HG03460 (cell line): ENCODE measurements at regions not wholly inside any gene's neighbourhood (a gene's known extent, or its start where the extent isn't known, plus 50 kb on each side); places are given as distances from the start of the nearest gene placed in this dataset.
"Not testable (repeated sequence)": the region's sequence is repeated elsewhere in the genome, so short reads cannot be mapped to it uniquely, and the experiment has no call there.

Experiments
- ATAC-seq: cut with Tn5 transposase; IDR thresholded peaks from one replicate; pipeline ENCODE4 v1.9.1; 2021; ENCODE audit not compliant: unreplicated experiment

- ATAC-seq: no peak
Observed at GRCh38 chr13:54261856-54262255, 1233.2 kb downstream of the OLFM4 start.

GRCh38 chr13:54263868-54264267 is 1235.3 kb downstream of the OLFM4 start:
- ATAC-seq: no peak

GRCh38 chr13:54267253-54267668 is 1238.6 kb downstream of the OLFM4 start:
- not testable (repeated sequence) for ATAC-seq

GRCh38 chr13:54268013-54268695 is 1239.5 kb downstream of the OLFM4 start:
- ATAC-seq: not testable (repeated sequence)

- ATAC-seq: no peak
Observed at GRCh38 chr13:54287062-54287764, 1258.6 kb downstream of the OLFM4 start.

GRCh38 chr13:54301085-54301484 is 1272.5 kb downstream of the OLFM4 start:
- no peak for ATAC-seq

GRCh38 chr13:54305377-54305776 is 1276.8 kb downstream of the OLFM4 start:
- ATAC-seq: no peak

- ATAC-seq: no peak
Observed at GRCh38 chr13:54312885-54313284, 1284.3 kb downstream of the OLFM4 start.

GRCh38 chr13:54317722-54318121 is 1289.1 kb downstream of the OLFM4 start:
- no peak for ATAC-seq

- no peak for ATAC-seq
Observed at GRCh38 chr13:54337540-54337939, 1308.9 kb downstream of the OLFM4 start.

GRCh38 chr13:54347531-54347930 is 1318.9 kb downstream of the OLFM4 start:
- no peak for ATAC-seq

- ATAC-seq: no peak
Observed at GRCh38 chr13:54356209-54356608, 1327.6 kb downstream of the OLFM4 start.

GRCh38 chr13:54356849-54357248 is 1328.2 kb downstream of the OLFM4 start:
- no peak for ATAC-seq

- no peak for ATAC-seq
Observed at GRCh38 chr13:54357284-54357933, 1328.8 kb downstream of the OLFM4 start.

- ATAC-seq: no peak
Observed at GRCh38 chr13:54361460-54361859, 1332.8 kb downstream of the OLFM4 start.

- no peak for ATAC-seq
Observed at GRCh38 chr13:54366728-54367127, 1338.1 kb downstream of the OLFM4 start.

- ATAC-seq: no peak
Observed at GRCh38 chr13:54367639-54368271, 1339.1 kb downstream of the OLFM4 start.

GRCh38 chr13:54368387-54368786 is 1339.8 kb downstream of the OLFM4 start:
- no peak for ATAC-seq

GRCh38 chr13:54373211-54373610 is 1344.6 kb downstream of the OLFM4 start:
- ATAC-seq: no peak

GRCh38 chr13:54379461-54379860 is 1350.8 kb downstream of the OLFM4 start:
- no peak for ATAC-seq

GRCh38 chr13:54383604-54384003 is 1355.0 kb downstream of the OLFM4 start:
- ATAC-seq: no peak

GRCh38 chr13:54387625-54388024 is 1359.0 kb downstream of the OLFM4 start:
- ATAC-seq: no peak
